ENCODE measurements at regions not wholly inside any gene's neighbourhood (a gene's known extent, or its start where the extent isn't known, plus 50 kb on each side); places are given as distances from the start of the nearest gene placed in this dataset.

- no peak for DNase-seq (ENCODE audit: extremely low read depth, low read depth)
- TF ChIP-seq CTCF (IDR thresholded peaks at IDR 0.05; ENCODE audit: low read depth, low read length) = no peak
These were observed 426.8 kb downstream of the ADGRL2 start for GRCh38 chr1:82227306-82228095.

GRCh38 chr1:82226186-82226505, 425.4 kb downstream of the ADGRL2 start:
- TF ChIP-seq CTCF (IDR thresholded peaks at IDR 0.05; ENCODE audit: low read depth, low read length) = no peak
- DNase-seq (ENCODE audit: extremely low read depth, low read depth) = no peak

GRCh38 chr1:82225421-82226185, 424.9 kb downstream of the ADGRL2 start:
- TF ChIP-seq CTCF (IDR thresholded peaks at IDR 0.05; ENCODE audit: low read depth, low read length) = no peak
- no peak for DNase-seq (ENCODE audit: extremely low read depth, low read depth)

- TF ChIP-seq CTCF (IDR thresholded peaks at IDR 0.05; ENCODE audit: low read depth, low read length) = no peak
- DNase-seq (ENCODE audit: extremely low read depth, low read depth) = no peak
These were observed 422.4 kb downstream of the ADGRL2 start for GRCh38 chr1:82223091-82223490.

- no peak for TF ChIP-seq CTCF (IDR thresholded peaks at IDR 0.05; ENCODE audit: low read depth, low read length)
- DNase-seq (ENCODE audit: extremely low read depth, low read depth) = no peak
These were observed 421.0 kb downstream of the ADGRL2 start for GRCh38 chr1:82221721-82222120.

- DNase-seq (ENCODE audit: extremely low read depth, low read depth) = no peak
- no peak for TF ChIP-seq CTCF (IDR thresholded peaks at IDR 0.05; ENCODE audit: low read depth, low read length)
These were observed 420.0 kb downstream of the ADGRL2 start for GRCh38 chr1:82220754-82221153.

- TF ChIP-seq CTCF (IDR thresholded peaks at IDR 0.05; ENCODE audit: low read depth, low read length) = no peak
- no peak for DNase-seq (ENCODE audit: extremely low read depth, low read depth)
These were observed 419.1 kb downstream of the ADGRL2 start for GRCh38 chr1:82219841-82220240.

Measured in AG09319 (cell line).